Right ventricle myocardium superior (tissue), 1 donor: ENCODE measurements at regions not wholly inside any gene's neighbourhood (a gene's known extent, or its start where the extent isn't known, plus 50 kb on each side); places are given as distances from the start of the nearest gene placed in this dataset.
"Not testable (repeated sequence)": the region's sequence is repeated elsewhere in the genome, so short reads cannot be mapped to it uniquely, and the experiment has no call there.

ENCODE experiments used
- ATAC-seq: fragments of 200-7000 bp; cut with Tn5 transposase; one replicate; pipeline ENCODE4 v1.9.1; 2020; ENCODE audit warnings: mild to moderate bottlenecking; ENCODE audit not compliant: poor library complexity
- DNase-seq: peaks from one replicate; pipeline ENCODE4 v3.0.0-alpha.2; 2020
- intact Hi-C: fragments of 100-400 bp; cut with DNase I; formaldehyde crosslinking; loops from one replicate; pipeline ENCODE4 v1.11.2; 2022
- donor health status: DM: no; HTN: yes; CAD: no; lungs with severe emphysema.

DNA sequence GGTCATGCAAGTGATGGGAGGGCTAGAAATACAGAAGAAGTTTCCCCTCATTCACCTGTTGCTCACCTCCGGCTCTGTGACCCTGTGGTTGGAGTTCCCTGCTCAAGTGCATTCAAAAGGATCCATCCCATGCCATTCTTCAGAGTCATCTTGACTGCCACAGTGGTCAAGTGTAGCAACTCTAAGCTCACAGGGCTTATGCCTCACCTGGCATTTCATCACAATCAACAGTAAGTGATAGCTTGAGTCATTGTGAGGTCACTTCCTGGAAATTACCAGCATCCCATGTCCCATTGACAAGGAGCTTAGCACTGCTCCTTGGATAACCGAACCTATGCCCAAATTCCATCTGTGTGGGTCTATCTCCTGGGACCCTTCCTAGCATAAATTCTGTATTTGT is 55.6 kb downstream of the OR4C45 start:
- intact Hi-C loops, result no loop called here
- ATAC-seq (no peak), DNase-seq (no peak)

GRCh38 chr11:50098186-50098725 is 65.6 kb downstream of the OR4C45 start:
- intact Hi-C loops, result no loop called here
- ATAC-seq (no peak), DNase-seq (no peak)

- DNase-seq (no peak), ATAC-seq (no peak)
- intact Hi-C loops, result no loop called here
Observed at GRCh38 chr11:50102916-50103315, 70.2 kb downstream of the OR4C45 start.

- DNase-seq, result peak; percentile 47
- intact Hi-C loops, result not testable (repeated sequence)
- peak; percentile 97 for ATAC-seq
Observed at GRCh38 chr11:50140686-50141085, 108.0 kb downstream of the OR4C45 start.

DNA sequence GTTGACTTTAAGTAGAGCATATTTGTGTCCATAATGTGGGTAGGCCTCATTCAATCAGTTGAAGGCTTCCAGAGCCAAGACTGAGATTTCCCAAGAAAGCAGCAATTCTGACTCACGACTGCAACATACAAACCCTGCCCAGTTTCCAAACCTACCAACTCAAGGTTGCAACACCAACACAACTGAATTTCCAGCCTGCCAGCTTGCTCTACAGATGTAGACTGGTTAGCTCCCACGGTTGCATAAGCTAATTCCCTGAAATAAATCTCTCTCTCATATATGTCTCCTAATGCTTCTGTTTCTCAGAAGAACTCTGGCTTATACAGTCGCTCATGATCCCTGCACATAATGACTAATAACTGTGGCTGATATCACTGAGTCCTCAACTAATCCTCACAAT is 113.6 kb downstream of the OR4C45 start:
- ATAC-seq, intact Hi-C loops, DNase-seq: not testable (repeated sequence)

DNA sequence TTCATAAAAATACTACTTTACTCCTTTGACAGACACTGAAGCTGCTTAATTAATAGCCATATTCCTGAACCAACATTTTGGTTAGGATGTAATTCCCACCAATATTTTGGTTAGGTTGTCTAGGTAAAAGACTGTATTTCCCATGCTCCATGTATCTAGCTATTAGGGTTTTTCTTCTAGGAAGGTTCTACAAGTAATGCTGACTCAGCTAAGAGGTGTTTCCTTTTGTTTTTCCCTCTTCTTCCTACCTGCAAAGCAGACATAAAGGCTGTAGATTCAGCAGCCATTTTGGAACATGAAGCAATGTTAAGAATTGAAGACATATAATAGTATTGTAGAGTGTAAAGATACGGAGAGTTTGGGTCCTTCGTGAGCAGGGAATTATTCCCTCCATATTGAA is 115.3 kb downstream of the OR4C45 start:
- DNase-seq, intact Hi-C loops, ATAC-seq: not testable (repeated sequence)

GRCh38 chr11:50155508-50155907 is 122.8 kb downstream of the OR4C45 start:
- peak; percentile 91 for ATAC-seq

GRCh38 chr11:50164050-50164449 is 131.4 kb downstream of the OR4C45 start:
- no peak for ATAC-seq
- intact Hi-C loops, result no loop called here
- no peak for DNase-seq

More at GRCh38 chr11:50155508-50155907, 122.8 kb downstream of the OR4C45 start:
- intact Hi-C loops, result no loop called here
- no peak for DNase-seq

GRCh38 chr11:50169634-50170033 is 137.0 kb downstream of the OR4C45 start:
- no peak for ATAC-seq
- no peak for DNase-seq
- intact Hi-C loops, result no loop called here

DNA sequence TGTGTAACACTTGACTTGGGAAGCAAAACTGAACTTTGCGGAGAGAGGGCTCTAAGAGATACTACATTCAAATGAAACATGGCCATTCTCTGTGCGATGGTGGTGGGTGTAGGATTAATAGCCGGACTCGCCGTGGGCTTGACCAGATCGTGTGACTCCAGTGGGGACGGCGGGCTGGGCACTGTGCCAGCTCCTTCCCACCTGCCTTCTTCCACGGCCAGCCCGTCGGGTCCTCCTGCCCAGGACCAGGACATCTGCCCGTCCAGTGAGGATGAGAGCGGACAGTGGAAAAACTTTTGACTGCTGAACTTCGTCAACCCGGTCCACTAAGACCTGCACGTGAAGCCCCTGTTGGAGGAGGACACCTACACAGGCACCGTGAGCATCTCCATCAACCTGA is 137.4 kb downstream of the OR4C45 start:
- peak; percentile 41 for DNase-seq
- no peak for ATAC-seq
- intact Hi-C loops, result no loop called here

GRCh38 chr11:50174189-50174588 is 141.5 kb downstream of the OR4C45 start:
- ATAC-seq, result peak; percentile 89
- no peak for DNase-seq
- intact Hi-C loops, result no loop called here

DNA sequence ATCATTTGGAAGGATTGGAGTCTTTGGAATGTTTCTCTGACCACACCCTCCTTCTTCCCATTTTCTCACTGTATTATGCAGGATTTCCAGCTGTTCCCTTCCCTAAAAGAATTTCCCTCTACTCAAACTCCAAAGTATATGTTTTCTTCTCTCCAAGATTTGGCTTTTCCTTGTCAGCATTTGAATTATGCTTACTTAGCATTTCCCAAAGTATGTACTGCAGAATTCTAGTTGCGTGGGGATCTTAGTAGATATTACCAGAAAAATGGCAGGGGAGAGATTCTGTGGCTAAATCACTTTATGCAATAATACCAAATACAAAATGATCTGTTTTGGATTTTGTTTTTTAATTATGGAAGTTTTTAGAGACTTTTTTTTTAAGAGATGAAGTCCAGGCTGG is 142.3 kb downstream of the OR4C45 start:
- DNase-seq (no peak), ATAC-seq (peak; percentile 15)
- intact Hi-C loops, result no loop called here

GRCh38 chr11:50178737-50179136 is 146.1 kb downstream of the OR4C45 start:
- DNase-seq (no peak), ATAC-seq (no peak)
- intact Hi-C loops, result no loop called here

DNA sequence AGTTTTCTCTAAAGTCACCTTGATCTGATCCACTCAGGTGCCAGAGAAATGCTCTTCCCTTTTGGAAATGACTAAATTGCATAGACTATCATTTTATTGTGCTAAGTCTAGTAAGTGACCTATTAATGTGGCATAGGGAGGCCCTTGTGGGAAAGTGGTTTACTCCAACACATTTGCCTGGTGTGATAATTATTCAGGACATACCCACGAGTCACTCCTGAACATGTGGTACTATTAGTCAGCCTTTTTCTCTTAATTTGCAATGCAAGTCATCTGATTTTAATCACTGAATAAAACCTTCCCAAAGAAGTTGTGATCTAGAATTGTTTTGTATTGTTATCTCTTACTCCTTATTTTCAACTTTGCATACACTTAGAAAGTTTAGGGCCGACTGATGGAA is 148.7 kb downstream of the OR4C45 start:
- intact Hi-C loops, result no loop called here
- DNase-seq (no peak), ATAC-seq (no peak)

DNA sequence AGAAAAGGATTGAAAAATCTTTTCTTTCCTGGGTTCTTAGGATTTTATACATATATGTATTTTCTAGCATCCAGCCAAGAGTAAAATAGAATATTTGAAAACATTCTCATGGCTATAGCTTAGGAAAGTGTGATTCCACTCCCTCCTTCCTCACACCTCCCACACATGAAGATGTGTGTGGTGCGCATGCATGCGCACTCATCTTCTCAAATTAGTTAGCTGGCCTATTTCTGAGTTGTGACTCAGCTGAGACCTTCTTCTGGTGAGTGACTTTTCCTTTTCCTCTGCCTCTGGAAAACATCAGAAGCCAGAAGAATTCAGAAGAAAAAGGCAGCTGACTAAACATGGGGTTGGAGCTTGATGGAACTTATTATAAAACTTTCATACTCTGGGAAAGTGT is 149.8 kb downstream of the OR4C45 start:
- DNase-seq, result no peak
- intact Hi-C loops, result no loop called here
- ATAC-seq, result peak; percentile 21

DNA sequence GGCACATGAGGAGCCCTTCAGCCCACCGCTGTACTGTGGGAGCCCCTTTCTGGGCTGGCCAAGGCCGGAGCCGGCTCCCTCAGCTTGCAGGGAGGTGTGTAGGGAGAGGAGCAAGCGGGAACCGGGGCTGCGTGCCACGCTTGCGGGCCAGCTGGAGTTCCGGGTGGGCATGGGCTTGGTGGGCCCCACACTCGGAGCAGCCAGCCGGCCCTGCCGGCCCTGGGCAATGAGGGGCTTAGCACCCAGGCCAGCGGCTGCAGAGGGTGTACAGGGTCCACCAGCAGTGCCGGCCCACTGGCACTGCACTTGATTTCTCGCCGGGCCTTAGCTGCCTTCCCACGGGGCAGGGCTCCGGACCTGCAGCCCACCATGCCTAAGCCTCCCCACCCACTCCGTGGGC is 150.5 kb downstream of the OR4C45 start:
- intact Hi-C loops, DNase-seq, ATAC-seq: not testable (repeated sequence)

GRCh38 chr11:50186146-50186545 is 153.5 kb downstream of the OR4C45 start:
- ATAC-seq (no peak), DNase-seq (no peak)
- intact Hi-C loops, result no loop called here

GRCh38 chr11:50187220-50187619 is 154.5 kb downstream of the OR4C45 start:
- no peak for DNase-seq
- intact Hi-C loops, result no loop called here
- peak; percentile 97 for ATAC-seq

DNA sequence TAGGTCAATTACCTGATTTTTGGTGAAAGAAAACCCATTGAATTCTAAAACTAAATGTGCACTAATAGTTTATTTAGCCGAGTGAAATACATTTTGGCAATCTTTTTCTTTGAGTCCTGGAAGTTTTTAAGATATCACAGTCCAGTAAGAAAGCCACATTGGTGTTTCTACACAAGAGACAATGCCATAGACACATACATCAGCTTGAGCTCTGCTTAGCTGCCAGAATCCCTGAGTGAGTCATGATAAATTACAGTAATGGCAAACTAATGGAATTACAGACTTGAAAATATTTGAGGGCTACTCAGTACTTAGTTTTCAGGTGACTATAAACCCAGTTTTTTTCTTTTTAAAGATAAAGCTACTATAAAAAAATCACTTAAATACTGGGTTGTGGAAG is 155.4 kb downstream of the OR4C45 start:
- ATAC-seq (peak; percentile 67), DNase-seq (no peak)
- intact Hi-C loops, result no loop called here

- intact Hi-C loops, result no loop called here
- ATAC-seq (peak; percentile 58), DNase-seq (no peak)
Observed at GRCh38 chr11:50192743-50193142, 160.1 kb downstream of the OR4C45 start.

GRCh38 chr11:50214376-50214775 is 181.7 kb downstream of the OR4C45 start:
- ATAC-seq (no peak), DNase-seq (no peak)
- intact Hi-C loops, result no loop called here
